GM12892 (cell line): ENCODE measurements at regions not wholly inside any gene's neighbourhood (a gene's known extent, or its start where the extent isn't known, plus 50 kb on each side); places are given as distances from the start of the nearest gene placed in this dataset.
A peak's percentile ranks its signal among the peaks of the same experiment; 100 is the strongest.

ENCODE experiments used
- DNase-seq: peaks from one replicate; pipeline ENCODE4 v3.0.0; 2011; ENCODE audit not compliant: insufficient read length
- FAIRE-seq: peaks from 2 replicates; lab custom pipeline; 2011; peaks lifted over from hg19 to GRCh38; lab: Jason Lieb, UNC
- POLR2A ChIP-seq: IDR thresholded peaks from 2 replicates; pipeline ENCODE4 v1.6.1; 2011; ENCODE audit warnings: low read depth, low read length, control low read depth
- POLR2AphosphoS5 ChIP-seq: IDR thresholded peaks from 2 replicates; pipeline ENCODE4 v1.6.1; 2011; ENCODE audit warnings: low read depth, low read length, control low read depth
- TAF1 ChIP-seq: IDR thresholded peaks from 2 replicates; pipeline ENCODE4 v1.6.1; 2011; ENCODE audit warnings: low read depth, mild to moderate bottlenecking, control low read depth, low read length, borderline replicate concordance

GRCh38 chrX:21126661-21127060, 247.6 kb upstream of the CNKSR2 start:
- FAIRE-seq, result no peak
- TF ChIP-seq POLR2A (no peak), POLR2AphosphoS5 (no peak), TAF1 (no peak)
- no peak for DNase-seq

DNA sequence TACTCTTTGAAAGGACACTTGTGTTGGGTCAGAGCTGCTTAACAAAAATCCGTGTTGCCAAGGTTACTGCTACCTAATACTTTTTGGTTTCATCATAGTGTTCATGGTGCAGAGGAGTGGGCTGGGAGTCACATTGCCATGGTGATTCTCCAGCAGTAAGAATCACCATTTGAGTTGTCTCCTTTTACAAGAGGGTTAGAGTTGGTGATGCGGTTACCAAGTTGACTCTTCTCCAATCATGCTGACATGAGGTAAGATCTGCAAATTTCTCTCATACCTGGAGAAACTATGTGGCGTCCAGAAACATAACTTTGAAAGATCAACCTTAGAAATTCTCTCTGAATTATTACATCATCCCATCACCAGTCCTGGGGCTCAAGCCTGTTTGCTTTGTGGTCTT, 242.9 kb upstream of the CNKSR2 start:
- TF ChIP-seq TAF1 (no peak), POLR2AphosphoS5 (no peak)
- no peak for FAIRE-seq
- DNase-seq, result no peak

GRCh38 chrX:21131786-21132185, 242.4 kb upstream of the CNKSR2 start:
- no peak for FAIRE-seq
- no peak for DNase-seq
- TF ChIP-seq POLR2AphosphoS5 (no peak), POLR2A (no peak), TAF1 (no peak)

- TF ChIP-seq POLR2AphosphoS5 (no peak), POLR2A (no peak), TAF1 (no peak)
- FAIRE-seq, result no peak
- no peak for DNase-seq
Observed at GRCh38 chrX:21132686-21133393, 241.4 kb upstream of the CNKSR2 start.

- TF ChIP-seq POLR2AphosphoS5, result no peak
- no peak for TF ChIP-seq POLR2A
- no peak for TF ChIP-seq TAF1
- FAIRE-seq (no peak), DNase-seq (no peak)
Observed at GRCh38 chrX:21150208-21150607, 224.0 kb upstream of the CNKSR2 start.

- DNase-seq, result no peak
- FAIRE-seq, result peak; percentile 30
- TF ChIP-seq POLR2AphosphoS5 (no peak), TAF1 (no peak), POLR2A (no peak)
Observed at GRCh38 chrX:21151051-21151450, 223.2 kb upstream of the CNKSR2 start.

GRCh38 chrX:21153033-21153432, 221.2 kb upstream of the CNKSR2 start:
- no peak for TF ChIP-seq POLR2A
- no peak for TF ChIP-seq POLR2AphosphoS5
- TF ChIP-seq TAF1, result no peak
- FAIRE-seq (no peak), DNase-seq (no peak)

- no peak for DNase-seq
- no peak for TF ChIP-seq TAF1
- no peak for TF ChIP-seq POLR2AphosphoS5
- no peak for TF ChIP-seq POLR2A
- FAIRE-seq, result no peak
Observed at GRCh38 chrX:21153503-21153902, 220.7 kb upstream of the CNKSR2 start.

- TF ChIP-seq POLR2A (no peak), TAF1 (no peak), POLR2AphosphoS5 (no peak)
- FAIRE-seq (no peak), DNase-seq (no peak)
Observed at GRCh38 chrX:21155916-21156315, 218.3 kb upstream of the CNKSR2 start.

DNA sequence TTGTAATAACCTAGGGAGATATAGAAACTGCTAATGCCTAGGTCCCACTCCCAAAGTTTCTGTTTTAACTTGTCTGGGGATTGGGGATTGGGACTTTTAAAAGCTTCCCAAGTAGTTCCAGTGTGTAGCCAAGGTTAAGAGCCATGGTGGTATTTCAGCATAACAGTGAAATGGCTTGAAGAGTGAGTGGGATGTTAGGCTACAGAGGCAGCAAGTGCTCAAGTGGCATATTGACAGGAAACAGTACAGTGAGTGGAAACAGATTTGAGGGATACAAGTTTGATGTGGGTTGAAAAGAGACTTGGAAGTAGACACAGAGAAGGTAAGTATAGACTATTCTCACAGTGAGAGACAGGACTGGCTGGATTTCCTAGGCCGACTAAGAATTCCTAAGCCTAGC, 217.6 kb upstream of the CNKSR2 start:
- TF ChIP-seq POLR2A (no peak), POLR2AphosphoS5 (no peak), TAF1 (no peak)
- no peak for FAIRE-seq
- DNase-seq, result no peak

DNA sequence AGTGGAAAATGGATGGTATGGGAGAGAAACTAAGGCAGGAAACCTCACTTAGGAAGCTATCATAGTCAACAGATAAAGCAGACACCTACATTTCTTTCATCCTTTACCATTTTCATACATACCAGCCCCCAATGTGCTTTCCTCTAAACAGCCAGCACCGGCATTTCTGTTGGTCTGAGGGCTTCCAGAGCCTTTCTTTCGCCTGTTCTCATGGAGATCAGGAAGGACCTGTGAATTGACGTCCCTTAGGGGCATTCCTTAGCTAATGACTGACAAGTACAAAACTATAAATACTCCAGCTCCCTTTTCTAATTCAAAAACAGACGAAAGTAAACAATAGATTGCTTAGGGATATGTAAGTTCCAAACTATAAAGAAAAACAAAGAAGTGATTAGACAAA, 215.5 kb upstream of the CNKSR2 start:
- DNase-seq (no peak), FAIRE-seq (no peak)
- TF ChIP-seq POLR2AphosphoS5 (no peak), POLR2A (no peak), TAF1 (no peak)

GRCh38 chrX:21166272-21166982, 207.8 kb upstream of the CNKSR2 start:
- TF ChIP-seq TAF1 (no peak), POLR2A (no peak), POLR2AphosphoS5 (no peak)
- FAIRE-seq (no peak), DNase-seq (no peak)

DNA sequence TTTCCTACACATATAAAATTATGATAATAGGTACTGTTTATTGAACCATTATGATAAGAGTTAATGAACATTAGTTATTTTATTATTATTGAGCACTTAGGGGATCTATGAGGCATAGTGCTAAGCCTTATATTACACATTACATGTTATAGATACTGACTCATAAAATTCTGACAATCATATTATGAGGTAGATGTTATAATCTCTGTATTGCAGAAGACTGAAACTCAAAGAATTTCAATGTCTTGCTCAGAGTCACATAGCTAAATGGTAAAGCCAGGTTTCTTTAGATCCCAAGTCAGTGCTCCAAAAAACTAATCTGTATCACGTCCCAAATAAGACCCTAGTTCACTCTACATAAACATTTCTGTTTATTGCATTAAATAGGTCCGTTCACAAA, 207.2 kb upstream of the CNKSR2 start:
- no peak for FAIRE-seq
- TF ChIP-seq TAF1 (no peak), POLR2AphosphoS5 (no peak), POLR2A (no peak)
- DNase-seq, result no peak

DNA sequence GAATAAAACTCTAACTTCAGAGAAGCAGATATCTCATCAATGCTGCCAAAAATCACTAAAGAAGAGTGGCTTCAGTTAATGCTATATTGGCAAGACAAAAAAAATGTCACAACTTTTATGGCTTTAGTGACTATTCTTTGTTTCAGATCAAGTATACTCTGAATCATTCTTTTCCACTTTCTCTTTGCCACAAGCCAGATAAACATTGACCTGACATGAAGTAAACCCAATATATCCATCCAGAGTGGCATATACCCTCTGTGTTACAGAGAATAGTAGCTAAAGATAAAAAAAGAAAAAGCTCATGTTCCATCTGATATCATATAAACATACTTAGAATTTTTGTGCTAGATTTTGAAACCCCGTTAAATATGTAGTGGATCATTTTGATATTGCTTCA, 206.7 kb upstream of the CNKSR2 start:
- TF ChIP-seq POLR2AphosphoS5 (no peak), TAF1 (no peak)
- DNase-seq, result no peak
- FAIRE-seq, result no peak
